Dendritic cell treated with granulocyte-macrophage colony-stimulating factor and Interleukin-4, amounts not matched to agents 40 ng/mL and 50 ng/mL, for 4 days (primary cell): ENCODE measurements at regions not wholly inside any gene's neighbourhood (a gene's known extent, or its start where the extent isn't known, plus 50 kb on each side); places are given as distances from the start of the nearest gene placed in this dataset.

ENCODE experiments used
- H3K27ac Mint-ChIP-seq: one replicate; pipeline ENCODE4 v1.8.0; 2022; ENCODE audit warnings: mild to moderate bottlenecking, mixed read lengths
- H3K27me3 Mint-ChIP-seq: one replicate; pipeline ENCODE4 v1.8.0; 2022; ENCODE audit warnings: mild to moderate bottlenecking, mixed read lengths
- H3K36me3 Mint-ChIP-seq: one replicate; pipeline ENCODE4 v1.8.0; 2022; ENCODE audit warnings: low read depth, mixed read lengths
- H3K4me1 Mint-ChIP-seq: one replicate; pipeline ENCODE4 v1.8.0; 2022; ENCODE audit warnings: low read depth, mixed read lengths
- H3K4me3 Mint-ChIP-seq: one replicate; pipeline ENCODE4 v1.8.0; 2022; ENCODE audit warnings: mild to moderate bottlenecking, moderate library complexity, mixed read lengths
- H3K9me3 Mint-ChIP-seq: one replicate; pipeline ENCODE4 v1.8.0; 2022; ENCODE audit warnings: mixed read lengths
- intact Hi-C: fragments of 100-400 bp; cut with micrococcal nuclease; formaldehyde crosslinking; loops from one replicate; pipeline ENCODE4 v1.15.0; 2022

DNA sequence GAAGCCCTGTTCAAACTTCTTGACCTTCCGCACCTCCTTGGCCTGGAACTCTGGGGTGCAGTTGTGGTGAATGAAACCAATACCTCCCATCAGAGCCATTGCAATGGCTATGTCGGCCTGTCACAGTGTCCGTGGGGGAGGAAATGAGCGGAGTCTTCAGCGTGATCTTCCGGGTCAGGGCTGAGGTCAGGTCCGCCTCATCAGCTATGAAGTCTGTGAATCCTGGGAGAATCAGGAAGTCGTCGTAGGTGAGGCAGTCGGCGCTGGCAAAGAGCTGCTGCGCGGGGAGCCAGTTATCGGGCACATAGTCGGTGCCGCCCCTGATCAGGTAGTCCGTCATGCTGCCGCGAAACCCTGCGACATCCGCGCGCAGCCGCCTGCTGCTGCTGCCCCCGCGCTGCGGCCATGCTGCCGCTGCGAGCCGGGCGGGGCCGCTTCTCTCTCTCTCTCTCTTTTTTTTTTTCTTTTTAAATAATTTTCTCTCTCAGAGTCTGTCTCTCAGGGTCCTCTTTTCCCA is 154.1 kb upstream of the ZSWIM2 start:
- Mint-ChIP-seq H3K4me3 (peak overlapping the region; percentile 22), H3K4me1 (no peaks in the 10 kb centered on the region), H3K9me3 (peaks cover 31% of the 10 kb centered on the region), H3K27me3 (no peaks in the 10 kb centered on the region), H3K27ac (no peak overlapping the region), H3K36me3 (no peaks in the 10 kb centered on the region)
- intact Hi-C loops: no loop called here

DNA sequence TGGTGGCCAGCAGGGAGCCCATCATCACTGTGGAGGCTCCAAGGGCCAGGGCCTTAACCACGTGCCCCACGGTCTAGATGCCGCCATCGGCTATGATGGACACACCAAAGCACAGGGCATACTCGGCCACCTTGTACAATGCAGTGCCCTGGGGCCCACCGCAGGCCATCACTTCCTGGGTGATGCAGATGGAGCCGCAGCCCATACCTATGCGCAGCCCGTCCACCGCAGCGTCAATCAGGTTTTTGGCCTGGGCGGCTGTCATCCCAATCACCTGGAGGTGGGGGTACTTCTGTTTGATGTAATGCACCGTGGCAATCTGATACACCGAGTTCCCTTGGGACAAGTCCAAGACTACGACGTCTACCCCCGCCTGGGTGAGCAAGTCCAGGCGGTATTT is 153.3 kb upstream of the ZSWIM2 start:
- intact Hi-C loops: no loop called here
- Mint-ChIP-seq H3K27ac (no peak overlapping the region), H3K36me3 (no peaks in the 10 kb centered on the region), H3K27me3 (no peaks in the 10 kb centered on the region), H3K4me1 (no peaks in the 10 kb centered on the region), H3K9me3 (peaks cover 31% of the 10 kb centered on the region), H3K4me3 (no peak overlapping the region)

DNA sequence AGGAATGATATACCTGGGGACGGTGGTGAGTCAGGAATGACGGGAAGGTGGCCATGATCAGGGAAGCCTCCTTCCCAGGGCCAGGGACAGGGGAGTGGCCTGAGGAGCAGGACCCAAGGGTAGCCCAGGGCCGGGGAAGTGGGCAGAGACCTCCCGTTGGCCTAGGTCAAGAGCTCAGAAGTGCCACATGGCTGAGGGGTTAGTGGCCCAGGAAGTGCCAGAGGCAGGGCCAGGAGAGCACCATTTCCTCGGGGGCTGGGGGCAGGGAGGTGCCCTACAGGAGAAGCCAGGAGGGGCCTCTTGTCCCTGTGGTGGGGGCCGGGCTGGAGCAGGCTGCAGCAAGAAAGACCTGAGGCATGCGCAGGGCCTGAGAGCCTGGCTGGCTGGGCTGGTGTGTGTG is 152.3 kb upstream of the ZSWIM2 start:
- H3K9me3 Mint-ChIP-seq: peaks cover 31% of the 10 kb centered on the region
- no peak overlapping the region for H3K27ac Mint-ChIP-seq
- H3K36me3 Mint-ChIP-seq: no peaks in the 10 kb centered on the region
- H3K4me1 Mint-ChIP-seq: no peaks in the 10 kb centered on the region
- no peak overlapping the region for H3K4me3 Mint-ChIP-seq
- intact Hi-C loops: no loop called here
- H3K27me3 Mint-ChIP-seq: no peaks in the 10 kb centered on the region

DNA sequence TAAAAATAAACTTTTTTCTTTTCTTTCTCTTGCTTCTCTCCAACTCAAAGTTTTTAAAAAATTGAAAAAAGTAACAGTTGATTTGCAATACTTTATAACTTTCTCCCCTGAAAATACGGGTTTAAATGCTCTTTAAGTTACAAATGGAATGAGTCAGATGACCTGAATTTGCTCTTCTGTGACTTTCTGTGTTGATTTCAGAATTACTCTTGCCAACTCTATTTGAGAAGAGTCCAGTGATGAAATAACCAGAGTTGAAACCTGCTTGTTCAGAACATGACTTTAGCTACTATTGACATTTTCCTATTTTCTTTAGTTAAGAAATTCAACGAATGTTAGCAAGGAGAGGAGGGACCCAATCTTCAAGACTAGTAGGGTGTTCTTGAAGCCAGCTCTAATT is 146.1 kb upstream of the ZSWIM2 start:
- H3K27me3 Mint-ChIP-seq: no peaks in the 10 kb centered on the region
- intact Hi-C loops: no loop called here
- no peaks in the 10 kb centered on the region for H3K36me3 Mint-ChIP-seq
- H3K9me3 Mint-ChIP-seq: peaks cover 11% of the 10 kb centered on the region
- no peak overlapping the region for H3K4me3 Mint-ChIP-seq
- no peaks in the 10 kb centered on the region for H3K4me1 Mint-ChIP-seq
- no peak overlapping the region for H3K27ac Mint-ChIP-seq

DNA sequence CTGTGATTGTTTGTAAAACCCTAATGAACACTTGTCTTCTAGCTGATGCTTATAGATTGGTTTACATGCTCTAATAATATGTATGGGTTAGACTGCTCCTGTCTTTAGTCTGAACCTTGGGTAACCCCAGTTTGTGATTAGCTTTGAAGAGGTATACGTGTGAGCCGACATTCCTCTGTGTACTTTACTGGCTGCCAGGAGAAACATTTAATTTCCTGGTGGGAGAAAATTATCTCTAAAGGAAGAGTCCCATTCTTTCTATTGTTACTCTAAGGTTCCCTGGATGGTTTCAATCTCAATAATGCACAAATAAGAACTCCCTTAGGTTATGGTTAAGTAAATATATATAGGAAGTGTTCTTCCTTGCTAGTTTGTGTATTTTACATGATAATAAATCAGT is 143.6 kb upstream of the ZSWIM2 start:
- Mint-ChIP-seq H3K27me3 (no peaks in the 10 kb centered on the region), H3K9me3 (peaks cover 26% of the 10 kb centered on the region), H3K27ac (no peak overlapping the region), H3K4me1 (no peaks in the 10 kb centered on the region), H3K36me3 (no peaks in the 10 kb centered on the region), H3K4me3 (no peak overlapping the region)
- intact Hi-C loops: no loop called here

- no peaks in the 10 kb centered on the region for H3K36me3 Mint-ChIP-seq
- H3K27me3 Mint-ChIP-seq: no peaks in the 10 kb centered on the region
These were observed 142.9 kb upstream of the ZSWIM2 start for GRCh38 chr2:186991766-186992417.

GRCh38 chr2:186984966-186985365 is 136.0 kb upstream of the ZSWIM2 start:
- peaks cover 14% of the 10 kb centered on the region for H3K9me3 Mint-ChIP-seq
- no peaks in the 10 kb centered on the region for H3K36me3 Mint-ChIP-seq
- no peak overlapping the region for H3K27ac Mint-ChIP-seq
- H3K27me3 Mint-ChIP-seq: no peaks in the 10 kb centered on the region
- intact Hi-C loops: no loop called here
- H3K4me3 Mint-ChIP-seq: no peak overlapping the region
- no peaks in the 10 kb centered on the region for H3K4me1 Mint-ChIP-seq

More at GRCh38 chr2:186991766-186992417, 142.9 kb upstream of the ZSWIM2 start:
- Mint-ChIP-seq H3K9me3 (peaks cover 26% of the 10 kb centered on the region), H3K4me1 (no peaks in the 10 kb centered on the region), H3K27ac (no peak overlapping the region), H3K4me3 (no peak overlapping the region)
- intact Hi-C loops: no loop called here

GRCh38 chr2:186984481-186984880 is 135.5 kb upstream of the ZSWIM2 start:
- no peaks in the 10 kb centered on the region for H3K36me3 Mint-ChIP-seq
- H3K27me3 Mint-ChIP-seq: no peaks in the 10 kb centered on the region
- no peaks in the 10 kb centered on the region for H3K4me1 Mint-ChIP-seq
- no peak overlapping the region for H3K27ac Mint-ChIP-seq
- peaks cover 9% of the 10 kb centered on the region for H3K9me3 Mint-ChIP-seq
- intact Hi-C loops: no loop called here
- no peak overlapping the region for H3K4me3 Mint-ChIP-seq

GRCh38 chr2:186980787-186981550 is 132.0 kb upstream of the ZSWIM2 start:
- H3K9me3 Mint-ChIP-seq: no peaks in the 10 kb centered on the region
- H3K27me3 Mint-ChIP-seq: no peaks in the 10 kb centered on the region
- H3K4me1 Mint-ChIP-seq: no peaks in the 10 kb centered on the region
- intact Hi-C loops: no loop called here
- no peak overlapping the region for H3K27ac Mint-ChIP-seq
- no peak overlapping the region for H3K4me3 Mint-ChIP-seq
- H3K36me3 Mint-ChIP-seq: no peaks in the 10 kb centered on the region

GRCh38 chr2:186980117-186980442 is 131.1 kb upstream of the ZSWIM2 start:
- H3K27ac Mint-ChIP-seq: no peak overlapping the region
- no peaks in the 10 kb centered on the region for H3K4me1 Mint-ChIP-seq
- H3K36me3 Mint-ChIP-seq: no peaks in the 10 kb centered on the region
- no peaks in the 10 kb centered on the region for H3K27me3 Mint-ChIP-seq
- H3K4me3 Mint-ChIP-seq: no peak overlapping the region
- no peaks in the 10 kb centered on the region for H3K9me3 Mint-ChIP-seq
- intact Hi-C loops: no loop called here

GRCh38 chr2:186979439-186980116 is 130.6 kb upstream of the ZSWIM2 start:
- no peaks in the 10 kb centered on the region for H3K27me3 Mint-ChIP-seq
- no peaks in the 10 kb centered on the region for H3K4me1 Mint-ChIP-seq
- no peak overlapping the region for H3K27ac Mint-ChIP-seq
- no peak overlapping the region for H3K4me3 Mint-ChIP-seq
- H3K36me3 Mint-ChIP-seq: no peaks in the 10 kb centered on the region
- intact Hi-C loops: no loop called here
- H3K9me3 Mint-ChIP-seq: no peaks in the 10 kb centered on the region

- H3K27ac Mint-ChIP-seq: no peak overlapping the region
- H3K27me3 Mint-ChIP-seq: no peaks in the 10 kb centered on the region
- no peaks in the 10 kb centered on the region for H3K4me1 Mint-ChIP-seq
- intact Hi-C loops: no loop called here
- H3K36me3 Mint-ChIP-seq: no peaks in the 10 kb centered on the region
- no peak overlapping the region for H3K4me3 Mint-ChIP-seq
- H3K9me3 Mint-ChIP-seq: no peaks in the 10 kb centered on the region
These were observed 128.6 kb upstream of the ZSWIM2 start for GRCh38 chr2:186977433-186978045.

DNA sequence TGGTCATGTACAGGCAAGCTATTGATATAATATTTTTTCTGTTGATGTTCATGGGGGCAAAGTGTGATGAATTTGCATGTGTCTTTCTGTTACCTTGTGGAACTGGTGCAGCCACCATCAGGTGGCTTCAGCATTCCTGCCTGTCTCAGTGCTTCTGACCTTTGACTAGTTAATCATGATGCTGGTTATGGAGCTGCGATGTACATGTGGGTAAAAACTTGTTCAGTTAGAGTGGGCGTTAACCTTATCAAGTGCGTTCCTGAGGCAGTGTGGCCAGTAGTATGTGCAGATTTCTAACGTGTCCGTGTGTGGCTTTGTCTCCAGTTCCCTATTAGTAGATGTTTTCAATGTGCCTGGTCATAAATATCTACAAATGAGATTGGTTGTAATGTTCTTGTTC is 127.4 kb upstream of the ZSWIM2 start:
- no peaks in the 10 kb centered on the region for H3K36me3 Mint-ChIP-seq
- intact Hi-C loops: no loop called here
- no peak overlapping the region for H3K4me3 Mint-ChIP-seq
- H3K4me1 Mint-ChIP-seq: no peaks in the 10 kb centered on the region
- no peaks in the 10 kb centered on the region for H3K27me3 Mint-ChIP-seq
- H3K9me3 Mint-ChIP-seq: no peaks in the 10 kb centered on the region
- H3K27ac Mint-ChIP-seq: no peak overlapping the region
